ENCODE measurements at regions not wholly inside any gene's neighbourhood (a gene's known extent, or its start where the extent isn't known, plus 50 kb on each side); places are given as distances from the start of the nearest gene placed in this dataset.
"Not testable (repeated sequence)": the region's sequence is repeated elsewhere in the genome, so short reads cannot be mapped to it uniquely, and the experiment has no call there.

DNA sequence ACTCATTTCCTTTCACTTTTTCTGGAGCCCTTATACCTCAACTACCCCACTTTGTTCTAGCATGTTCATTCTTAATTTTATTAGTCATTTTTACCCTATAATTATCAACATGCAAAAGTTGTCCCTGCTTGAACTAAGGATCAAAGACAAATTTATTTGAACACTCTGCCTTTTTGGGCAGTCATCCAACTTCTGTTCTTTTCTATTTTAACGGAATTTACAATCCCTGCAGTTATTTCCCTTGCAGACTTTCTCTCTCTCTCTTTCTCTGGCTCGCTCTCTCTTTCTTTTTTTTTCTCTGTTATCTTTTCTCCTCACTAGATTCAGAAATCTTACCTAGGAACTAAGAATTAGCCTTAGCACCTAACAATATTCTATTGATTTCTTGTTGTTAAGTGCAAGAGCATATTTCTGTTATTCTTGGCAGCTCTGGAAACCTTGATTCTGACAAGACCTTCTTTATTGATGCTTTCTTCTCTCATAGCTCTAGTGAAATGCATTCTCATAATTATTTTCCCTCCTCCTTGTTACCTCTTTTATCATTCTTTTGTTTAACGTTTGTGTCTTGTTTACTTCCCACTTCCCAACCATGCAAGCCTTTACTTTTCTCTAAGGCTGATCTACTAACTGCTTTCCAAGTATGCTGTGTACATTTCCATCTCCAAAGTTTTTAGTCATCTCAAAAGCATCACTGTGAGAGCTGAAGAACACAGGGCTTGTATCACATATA lies 951.6 kb downstream of the DIPK2A start:
- no peak for DNase-seq (ENCODE audit: low spot score)

- DNase-seq (ENCODE audit: low spot score), result no peak
Measured at GRCh38 chr3:144930431-144930830, 958.8 kb downstream of the DIPK2A start.

GRCh38 chr3:144931590-144931989 lies 960.0 kb downstream of the DIPK2A start:
- DNase-seq (ENCODE audit: low spot score), result no peak

DNA sequence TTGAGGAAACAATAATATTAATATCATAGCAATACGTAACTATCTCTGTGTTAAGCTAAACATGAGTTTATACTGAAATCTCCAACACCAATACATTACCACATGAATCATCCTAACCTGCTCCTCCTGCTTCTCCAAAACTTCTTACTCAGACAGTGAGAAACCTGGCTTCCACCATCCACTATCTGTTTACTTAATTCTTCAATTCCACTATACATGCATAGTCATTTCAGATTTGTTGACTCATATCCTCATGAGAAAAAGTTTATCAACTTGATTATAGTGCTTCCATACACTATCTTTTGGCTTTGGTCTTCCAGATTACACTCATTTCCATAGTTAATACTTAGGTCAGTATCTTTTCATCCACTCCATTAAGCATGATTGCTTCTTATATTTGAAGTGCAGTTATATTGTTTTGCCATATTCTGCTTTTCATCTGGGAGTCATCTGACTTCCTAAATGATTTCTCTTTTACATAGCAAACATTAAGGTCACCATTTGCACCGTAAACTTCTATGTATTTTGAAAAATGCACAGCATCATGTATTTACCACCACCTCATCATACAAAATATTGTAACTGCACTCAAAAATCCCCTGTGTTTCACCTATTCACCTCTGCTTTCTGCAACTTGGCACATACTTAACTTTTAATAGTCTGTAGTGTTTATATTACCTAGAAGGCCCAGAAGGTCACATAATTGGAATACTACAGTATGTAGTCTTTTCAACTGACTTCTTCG lies 970.6 kb downstream of the DIPK2A start:
- DNase-seq (ENCODE audit: low spot score), result no peak

- DNase-seq (ENCODE audit: low spot score), result no peak
Measured at GRCh38 chr3:144942838-144943197, 971.2 kb downstream of the DIPK2A start.

GRCh38 chr3:144947895-144948294 lies 976.3 kb downstream of the DIPK2A start:
- no peak for DNase-seq (ENCODE audit: low spot score)

GRCh38 chr3:144948711-144949110 lies 977.1 kb downstream of the DIPK2A start:
- no peak for DNase-seq (ENCODE audit: low spot score)

DNA sequence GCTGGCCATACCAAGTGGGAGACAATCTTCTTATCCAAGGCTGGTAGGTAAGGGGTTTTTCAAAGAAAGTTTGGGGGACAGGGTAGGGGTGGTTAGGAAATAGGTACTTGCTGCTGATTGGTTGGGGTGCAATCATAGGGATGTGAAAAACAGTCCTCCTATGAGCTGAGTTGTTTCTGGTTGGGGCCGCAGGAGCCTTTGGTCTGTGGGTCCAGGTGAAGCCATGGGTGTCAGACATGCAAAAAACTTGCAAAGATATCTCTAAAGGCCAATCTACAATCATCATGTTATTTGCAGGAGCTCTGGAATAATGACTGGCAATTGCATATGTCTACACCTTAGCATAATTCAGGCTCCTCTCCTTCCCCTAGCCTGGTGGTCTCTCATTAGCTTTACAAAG lies 982.3 kb downstream of the DIPK2A start:
- no peak for DNase-seq (ENCODE audit: low spot score)

GRCh38 chr3:144957398-144958101 lies 985.9 kb downstream of the DIPK2A start:
- no peak for DNase-seq (ENCODE audit: low spot score)

DNA sequence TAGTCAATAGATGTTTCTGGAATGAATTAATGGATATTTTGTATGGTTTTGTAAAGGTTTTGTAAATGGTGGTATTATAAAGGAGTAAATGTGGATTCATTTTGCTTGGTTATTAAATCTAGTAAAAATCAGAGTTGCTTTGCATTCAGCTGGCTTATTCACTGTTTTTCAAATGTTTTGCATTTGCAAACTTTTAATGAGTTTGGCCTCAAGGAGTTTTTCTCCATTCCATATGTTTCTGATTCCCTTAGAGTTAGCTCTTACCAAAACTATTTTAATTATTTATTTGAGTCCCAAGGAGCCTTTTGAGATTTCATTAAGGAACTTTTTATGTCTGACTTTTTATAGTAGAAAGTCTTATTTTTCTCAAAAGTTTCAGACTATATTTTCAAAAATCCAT lies 992.2 kb downstream of the DIPK2A start:
- DNase-seq (ENCODE audit: low spot score), result no peak

DNA sequence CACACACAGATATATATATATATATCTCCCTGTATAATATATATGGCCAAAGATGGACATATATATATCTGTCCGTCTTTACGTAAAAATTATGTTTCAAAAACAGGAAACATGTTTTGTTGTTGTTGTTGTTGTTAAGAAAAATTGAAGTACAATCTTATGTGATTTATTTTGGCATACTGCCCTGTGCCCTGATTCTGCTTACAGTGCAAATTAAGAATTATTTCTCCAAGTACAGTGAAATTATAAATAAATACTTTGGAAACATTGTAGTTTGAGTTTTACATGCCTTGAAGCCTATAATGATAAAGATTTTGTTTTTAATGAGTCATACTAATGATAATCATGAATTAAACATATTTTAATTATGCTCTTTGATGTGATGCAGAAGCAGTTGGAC lies 994.9 kb downstream of the DIPK2A start:
- DNase-seq (ENCODE audit: low spot score), result no peak

DNA sequence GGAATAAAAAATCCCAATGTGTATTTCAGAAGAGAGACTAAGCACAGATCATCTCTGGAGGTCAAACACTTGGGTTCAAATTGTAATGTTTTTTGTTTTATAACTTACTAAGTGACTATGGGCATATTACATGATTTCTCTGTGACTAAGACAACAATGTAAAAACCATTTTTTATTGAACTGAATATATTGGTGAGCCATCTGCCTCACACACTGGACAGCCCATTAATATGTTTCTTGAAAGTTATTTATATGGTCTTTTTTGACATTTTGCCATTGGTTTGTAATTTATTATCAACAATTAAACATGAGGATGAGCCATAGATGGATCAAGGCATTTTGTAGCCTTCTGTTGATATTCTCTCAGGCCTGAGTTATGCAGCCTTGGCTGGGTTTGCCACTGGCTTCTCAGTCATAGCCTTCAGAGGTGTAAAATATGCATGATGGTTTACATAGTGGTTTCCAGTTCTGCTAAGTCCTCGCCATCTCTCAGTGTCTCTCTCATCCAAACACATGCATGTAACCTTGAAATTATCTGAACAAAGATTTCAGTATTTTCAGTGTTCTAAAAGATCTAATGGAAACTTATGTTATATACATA lies 997.2 kb downstream of the DIPK2A start:
- DNase-seq (ENCODE audit: low spot score), result no peak

DNA sequence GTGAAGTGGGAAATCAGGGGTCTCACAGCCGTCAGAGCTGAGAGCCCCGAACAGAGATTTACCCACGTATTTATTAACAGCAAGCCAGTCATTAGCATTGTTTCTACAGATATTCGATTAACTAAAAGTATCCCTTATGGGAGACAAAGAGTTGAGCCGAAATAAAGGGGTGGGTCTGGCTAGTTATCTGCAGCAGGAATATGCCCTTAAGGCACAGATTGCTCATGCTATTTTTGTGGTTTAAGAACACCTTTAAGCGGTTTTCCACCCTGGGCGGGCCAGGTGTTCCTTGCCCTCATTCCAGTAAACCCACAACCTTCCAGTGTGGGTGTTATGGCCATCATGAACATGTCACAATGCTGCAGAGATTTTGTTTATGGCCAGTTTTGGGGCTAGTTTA lies 1012.9 kb downstream of the DIPK2A start:
- not testable (repeated sequence) for DNase-seq (ENCODE audit: low spot score)

- DNase-seq (ENCODE audit: low spot score), result no peak
Measured at GRCh38 chr3:144989807-144990206, 1018.2 kb downstream of the DIPK2A start.

- no peak for DNase-seq (ENCODE audit: low spot score)
Measured at GRCh38 chr3:144995856-144996255, 1024.2 kb downstream of the DIPK2A start.

- no peak for DNase-seq (ENCODE audit: low spot score)
Measured at GRCh38 chr3:145005427-145005826, 1033.8 kb downstream of the DIPK2A start.

DNA sequence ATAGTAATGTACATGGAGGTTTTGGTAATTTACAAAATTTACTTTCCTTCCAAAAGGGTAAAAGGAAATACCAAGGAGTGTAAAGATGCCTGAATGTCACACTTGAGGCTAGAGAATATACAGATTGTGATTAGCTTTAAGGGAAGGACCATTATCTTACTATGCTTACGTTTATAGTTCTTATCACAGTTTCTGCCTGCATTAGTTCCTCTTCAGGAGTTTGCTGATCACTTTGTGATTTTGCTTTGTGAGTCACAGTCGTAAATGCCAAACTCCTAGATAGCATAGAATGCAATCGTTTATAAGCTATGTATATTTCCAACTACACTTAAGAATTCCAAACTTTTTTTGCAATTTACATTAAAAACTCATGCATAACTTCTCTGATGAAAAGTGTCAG lies 1034.6 kb downstream of the DIPK2A start:
- DNase-seq (ENCODE audit: low spot score), result no peak

DNA sequence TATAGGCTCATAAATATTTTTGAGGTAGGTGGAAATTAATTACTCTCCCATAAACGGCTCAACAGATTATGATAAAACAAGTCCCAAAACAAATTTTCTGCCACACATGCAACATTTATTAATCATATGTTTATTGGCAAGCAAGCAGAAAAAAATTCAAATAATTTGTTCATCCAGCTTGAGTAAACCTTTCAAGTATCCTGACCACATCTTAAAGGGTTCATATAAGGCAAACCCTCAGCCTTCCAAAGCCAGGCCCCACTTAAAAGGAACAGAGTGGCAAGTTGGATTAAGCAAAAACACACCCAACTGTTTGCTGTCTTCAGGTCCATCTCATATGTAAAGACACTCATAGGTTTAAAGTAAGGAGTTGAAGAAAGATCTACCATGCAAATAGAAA lies 1042.3 kb downstream of the DIPK2A start:
- DNase-seq (ENCODE audit: low spot score), result no peak

DNA sequence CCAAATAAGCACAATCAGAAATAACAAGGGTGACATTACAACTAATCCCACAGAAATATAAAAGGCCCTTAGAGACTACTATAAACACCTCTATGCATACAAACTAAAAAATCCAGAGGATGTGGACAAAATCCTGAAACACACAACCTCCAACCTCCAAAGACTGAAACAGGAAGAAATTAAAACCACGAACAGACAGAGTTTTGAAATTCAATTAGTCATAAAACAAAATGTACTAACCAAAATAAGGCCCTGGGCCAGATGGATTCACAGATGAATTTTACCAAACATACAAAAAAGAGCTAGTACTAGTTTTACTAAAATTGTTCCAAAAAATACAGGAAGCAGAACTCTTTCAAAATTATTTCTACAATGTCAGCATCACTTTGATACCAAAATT lies 1043.6 kb downstream of the DIPK2A start:
- DNase-seq (ENCODE audit: low spot score), result no peak

DNA sequence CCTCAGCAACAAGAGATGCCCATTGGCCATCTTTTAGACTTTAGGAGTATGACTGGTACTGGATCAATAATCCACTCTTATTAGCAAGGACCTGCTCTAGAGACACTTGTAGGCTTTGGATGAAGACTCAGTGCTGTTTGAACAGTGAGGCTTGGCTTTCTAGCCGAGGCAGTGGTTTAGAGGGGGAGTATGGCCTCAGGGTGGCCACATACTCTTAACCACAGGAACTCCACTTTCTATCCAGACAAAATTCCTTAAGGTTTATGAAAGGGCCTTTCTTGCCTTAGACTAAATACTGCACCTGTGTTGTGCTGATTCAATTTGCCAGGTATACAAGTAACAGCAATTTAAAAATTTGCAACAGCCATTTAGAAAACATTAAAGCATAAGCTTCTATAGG lies 1046.3 kb downstream of the DIPK2A start:
- no peak for DNase-seq (ENCODE audit: low spot score)

DNA sequence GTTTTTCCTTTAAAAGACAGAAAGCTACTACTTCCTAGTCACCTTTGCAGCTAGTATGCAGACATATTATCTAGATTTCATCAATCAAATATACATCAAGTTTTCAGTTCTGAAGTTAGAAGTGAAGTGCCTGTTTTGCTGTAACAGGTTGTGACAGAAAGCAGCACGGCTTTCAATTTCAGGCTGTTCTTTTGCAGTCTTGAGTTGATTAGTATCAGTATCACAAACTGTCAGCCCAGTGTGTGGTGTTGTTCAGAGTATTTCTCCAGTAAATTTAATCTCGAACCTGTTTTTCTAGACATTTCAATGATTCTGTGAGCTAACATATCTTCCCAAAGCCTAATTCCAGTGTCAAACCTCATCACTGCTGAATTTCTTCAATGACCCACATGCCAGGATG lies 1050.8 kb downstream of the DIPK2A start:
- no peak for DNase-seq (ENCODE audit: low spot score)

DNA sequence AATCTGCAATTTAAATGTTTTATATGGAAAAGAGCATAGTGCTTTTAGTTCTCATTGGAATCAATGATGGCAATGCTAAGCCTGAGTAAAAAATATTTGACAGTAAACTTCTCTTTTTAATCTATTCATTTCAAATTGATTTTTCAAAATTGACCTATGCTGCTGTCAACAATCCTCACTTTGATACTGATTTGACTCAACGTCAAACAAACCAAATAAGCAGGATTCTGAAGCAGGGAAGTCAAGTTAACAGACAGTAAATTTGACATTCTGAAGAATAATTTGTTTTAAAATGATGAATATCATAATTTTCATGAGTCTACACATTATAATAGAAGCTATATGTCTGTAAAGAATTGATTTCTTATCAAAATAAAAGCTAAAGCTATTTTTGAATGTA lies 1053.1 kb downstream of the DIPK2A start:
- no peak for DNase-seq (ENCODE audit: low spot score)

- not testable (repeated sequence) for DNase-seq (ENCODE audit: low spot score)
Measured at GRCh38 chr3:145027186-145027585, 1055.6 kb downstream of the DIPK2A start.
